ENCODE measurements at regions not wholly inside any gene's neighbourhood (a gene's known extent, or its start where the extent isn't known, plus 50 kb on each side); places are given as distances from the start of the nearest gene placed in this dataset.
"Not testable (repeated sequence)": the region's sequence is repeated elsewhere in the genome, so short reads cannot be mapped to it uniquely, and the experiment has no call there.

- no peak for TF ChIP-seq REST (IDR thresholded peaks at IDR 0.05)
- TF ChIP-seq ESRRA (IDR thresholded peaks at IDR 0.05; ENCODE audit: borderline replicate concordance, low read length): no peak
These were observed 81.7 kb upstream of the ST3GAL6 start (continued) for GRCh38 chr3:98681486-98681885.

GRCh38 chr3:98682391-98682790 lies 80.7 kb upstream of the ST3GAL6 start:
- CTCF ChIA-PET; ATAC-seq; H3K9me3 ChIP-seq; H3K4me1 ChIP-seq; H3K4me3 ChIP-seq; POLR2A ChIA-PET; H3K27ac ChIP-seq; DNase-seq (ENCODE audit: low read depth in 1 of 2, low spot score in 1 of 2); H3K4me2 ChIP-seq; FAIRE-seq: not testable (repeated sequence)
- 62% methylated on average over 2 of the region's 6 CpGs for WGBS (ENCODE audit: missing lambda C conversion rate)

GRCh38 chr3:98688363-98688762 lies 74.8 kb upstream of the ST3GAL6 start:
- DNase-seq (ENCODE audit: low read depth in 1 of 2, low spot score in 1 of 2) (no peak), ATAC-seq (no peak), FAIRE-seq (no peak)
- Histone ChIP-seq H3K4me1 (no peaks in the 10 kb centered on the region), H3K9me3 (no peaks in the 10 kb centered on the region), H3K4me2 (no peak overlapping the region), H3K27ac (no peak overlapping the region), H3K4me3 (no peak overlapping the region)
- ChIA-PET CTCF (no interaction called here), POLR2A (no interaction called here)
- 68% methylated on average over 5 of the region's 5 CpGs for WGBS (ENCODE audit: missing lambda C conversion rate)
- no peak for TF ChIP-seq ZSCAN20 (CRISPR knock-in tag; IDR thresholded peaks at IDR 0.05)

DNA sequence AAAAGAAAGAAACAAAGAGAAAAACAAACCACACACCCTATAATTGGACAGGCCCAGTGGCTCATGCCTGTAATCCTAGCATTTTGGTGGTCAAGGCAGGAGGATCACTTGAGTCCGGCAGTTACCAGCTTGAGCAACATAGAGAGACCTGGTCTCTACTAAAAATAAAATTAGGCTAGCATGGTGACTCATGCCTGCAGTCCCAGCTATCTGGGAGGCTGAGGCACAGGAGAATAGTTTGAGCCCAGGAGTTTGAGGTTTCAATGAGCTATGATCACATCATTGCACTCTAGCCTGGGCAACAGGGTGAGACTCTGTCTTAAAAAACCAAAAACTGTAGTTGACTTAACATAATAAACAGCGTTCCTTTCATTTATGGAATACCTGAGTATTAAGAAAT lies 72.3 kb upstream of the ST3GAL6 start:
- CTCF ChIA-PET: interaction anchor here (1.1 kb wide), 1 partner anchor 303 kb away, joined by 3 read pairs; no protein-coding TSS in a partner anchor
- 82% methylated on average over 2 of the region's 2 CpGs for WGBS (ENCODE audit: missing lambda C conversion rate)
- no peak for FAIRE-seq

More for the DNA sequence above, 72.3 kb upstream of the ST3GAL6 start:
- Histone ChIP-seq H3K4me3 (no peak overlapping the region), H3K9me3 (no peaks in the 10 kb centered on the region), H3K27ac (no peak overlapping the region), H3K4me1 (peaks cover 1% of the 10 kb centered on the region; the same call in 1 of the 3 replicates), H3K4me2 (no peak overlapping the region)
- no peak for ATAC-seq
- POLR2A ChIA-PET: no interaction called here
- no peak for DNase-seq (ENCODE audit: low read depth in 1 of 2, low spot score in 1 of 2)
- TF ChIP-seq MYC (IDR thresholded peaks at IDR 0.05; ENCODE audit: borderline replicate concordance, low read length) (no peak), FOXS1 (CRISPR knock-in tag; IDR thresholded peaks at IDR 0.05) (no peak), ZNF302 (CRISPR knock-in tag; IDR thresholded peaks at IDR 0.05) (no peak), HDAC2 (IDR thresholded peaks at IDR 0.05) (no peak), POLR2A (IDR thresholded peaks at IDR 0.05; ENCODE audit: low read length) (no peak), ZSCAN20 (CRISPR knock-in tag; IDR thresholded peaks at IDR 0.05) (no peak), TFCP2L1 (CRISPR knock-in tag; IDR thresholded peaks at IDR 0.05) (no peak), ZC3H11A (IDR thresholded peaks at IDR 0.05) (no peak), FOSB (CRISPR knock-in tag; IDR thresholded peaks at IDR 0.05) (no peak), KDM1A (IDR thresholded peaks at IDR 0.05; ENCODE audit: low read depth) (no peak), HOXB13 (CRISPR knock-in tag; IDR thresholded peaks at IDR 0.05; ENCODE audit: low read depth) (no peak), ELK1 (IDR thresholded peaks at IDR 0.05; ENCODE audit: low read depth, low read length) (no peak), MAFK (IDR thresholded peaks at IDR 0.05; ENCODE audit: partially characterized antibody) (no peak)
- TF ChIP-seq, protein P1, sequence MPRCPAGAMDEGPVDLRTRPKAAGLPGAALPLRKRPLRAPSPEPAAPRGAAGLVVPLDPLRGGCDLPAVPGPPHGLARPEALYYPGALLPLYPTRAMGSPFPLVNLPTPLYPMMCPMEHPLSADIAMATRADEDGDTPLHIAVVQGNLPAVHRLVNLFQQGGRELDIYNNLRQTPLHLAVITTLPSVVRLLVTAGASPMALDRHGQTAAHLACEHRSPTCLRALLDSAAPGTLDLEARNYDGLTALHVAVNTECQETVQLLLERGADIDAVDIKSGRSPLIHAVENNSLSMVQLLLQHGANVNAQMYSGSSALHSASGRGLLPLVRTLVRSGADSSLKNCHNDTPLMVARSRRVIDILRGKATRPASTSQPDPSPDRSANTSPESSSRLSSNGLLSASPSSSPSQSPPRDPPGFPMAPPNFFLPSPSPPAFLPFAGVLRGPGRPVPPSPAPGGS (IDR thresholded peaks at IDR 0.05): no peak
